ENCODE measurements at regions not wholly inside any gene's neighbourhood (a gene's known extent, or its start where the extent isn't known, plus 50 kb on each side); places are given as distances from the start of the nearest gene placed in this dataset.

- Histone ChIP-seq H3K36me3 (ENCODE audit: control insufficient read depth in 2 of 2, insufficient read depth in 1 of 2, low read length in 2 of 2) (no peaks in the 10 kb centered on the region), H3K9me3 (ENCODE audit: control insufficient read depth, insufficient read depth, low read depth, low read length) (no peaks in the 10 kb centered on the region), H3K27ac (ENCODE audit: extremely low read depth, low read depth, low read length) (no peak overlapping the region), H3K4me3 (ENCODE audit: low read depth, low read length) (no peak overlapping the region), H3K4me1 (ENCODE audit: control insufficient read depth, insufficient read depth, low read length) (peaks cover 7% of the 10 kb centered on the region; the same call in 1 of the 2 replicates)
- ChIA-PET POLR2A (no interaction called here), CTCF (no interaction called here)
- TF ChIP-seq ZNF791 (tag by site-specific recombination; IDR thresholded peaks at IDR 0.05): no peak
- no peak for TF ChIP-seq KLF10 (tag by site-specific recombination; IDR thresholded peaks at IDR 0.05)
- TF ChIP-seq KLF1 (tag by site-specific recombination; IDR thresholded peaks at IDR 0.05): no peak
- no peak for TF ChIP-seq ZNF596 (tag by site-specific recombination; IDR thresholded peaks at IDR 0.05)
- no peak for TF ChIP-seq INSM2 (tag by site-specific recombination; IDR thresholded peaks at IDR 0.05)
- TF ChIP-seq ZEB2 (tag by site-specific recombination; IDR thresholded peaks at IDR 0.05): no peak
- TF ChIP-seq ZNF155 (tag by site-specific recombination; IDR thresholded peaks at IDR 0.05): no peak
- TF ChIP-seq MZF1 (tag by site-specific recombination; IDR thresholded peaks at IDR 0.05; ENCODE audit: borderline replicate concordance): no peak
- TF ChIP-seq ZBTB1 (tag by site-specific recombination; IDR thresholded peaks at IDR 0.05): no peak
- no peak for TF ChIP-seq ZNF174 (tag by site-specific recombination; IDR thresholded peaks at IDR 0.05)
- TF ChIP-seq ZNF350 (tag by site-specific recombination; IDR thresholded peaks at IDR 0.05): no peak
- TF ChIP-seq ZNF501 (tag by site-specific recombination; IDR thresholded peaks at IDR 0.05): no peak
- TF ChIP-seq KLF17 (tag by site-specific recombination; IDR thresholded peaks at IDR 0.05): no peak
Observed at GRCh38 chr2:62573137-62573731, 67.2 kb upstream of the TMEM17 start.

GRCh38 chr2:62570861-62571698 lies 65.1 kb upstream of the TMEM17 start:
- Histone ChIP-seq H3K9me3 (ENCODE audit: control insufficient read depth, insufficient read depth, low read depth, low read length) (no peaks in the 10 kb centered on the region), H3K4me1 (ENCODE audit: control insufficient read depth, insufficient read depth, low read length) (peaks cover 7% of the 10 kb centered on the region; the same call in 1 of the 2 replicates), H3K27ac (ENCODE audit: extremely low read depth, low read depth, low read length) (no peak overlapping the region), H3K36me3 (ENCODE audit: control insufficient read depth in 2 of 2, insufficient read depth in 1 of 2, low read length in 2 of 2) (no peaks in the 10 kb centered on the region), H3K4me3 (ENCODE audit: low read depth, low read length) (no peak overlapping the region)
- ChIA-PET POLR2A (no interaction called here), CTCF (no interaction called here)
- TF ChIP-seq GFI1B (tag by site-specific recombination; IDR thresholded peaks at IDR 0.05): no peak
- no peak for TF ChIP-seq ZSCAN4 (tag by site-specific recombination; IDR thresholded peaks at IDR 0.05)
- no peak for TF ChIP-seq HIC1 (tag by site-specific recombination; IDR thresholded peaks at IDR 0.05)
- no peak for TF ChIP-seq ZNF449 (tag by site-specific recombination; IDR thresholded peaks at IDR 0.05)
- TF ChIP-seq ZNF654 (tag by site-specific recombination; IDR thresholded peaks at IDR 0.05; ENCODE audit: low read depth): no peak
- TF ChIP-seq ZBTB44 (tag by site-specific recombination; IDR thresholded peaks at IDR 0.05): no peak
- TF ChIP-seq ZBTB26 (tag by site-specific recombination; optimal IDR thresholded peaks at IDR 0.05): no peak
- no peak for TF ChIP-seq ZXDB (tag by site-specific recombination; IDR thresholded peaks at IDR 0.05)
- TF ChIP-seq HOXC10 (CRISPR knock-in tag; IDR thresholded peaks at IDR 0.05): no peak

All from HEK293 (cell line).